ENCODE measurements at regions not wholly inside any gene's neighbourhood (a gene's known extent, or its start where the extent isn't known, plus 50 kb on each side); places are given as distances from the start of the nearest gene placed in this dataset.
"Not testable (repeated sequence)": the region's sequence is repeated elsewhere in the genome, so short reads cannot be mapped to it uniquely, and the experiment has no call there.

- Mint-ChIP-seq H3K4me1 (no peaks in the 10 kb centered on the region), H3K27me3 (no peaks in the 10 kb centered on the region), H3K27ac (no peak overlapping the region), H3K9me3 (peaks cover 4% of the 10 kb centered on the region), H3K4me3 (no peak overlapping the region), H3K36me3 (no peaks in the 10 kb centered on the region)
- CTCF ChIA-PET, result no interaction called here
- no peak for DNase-seq
These were observed 253.4 kb upstream of the ANKH start for GRCh38 chr5:15124871-15125568.

GRCh38 chr5:15124461-15124860 lies 252.9 kb upstream of the ANKH start:
- H3K4me1 Mint-ChIP-seq, result no peaks in the 10 kb centered on the region
- H3K27me3 Mint-ChIP-seq, result no peaks in the 10 kb centered on the region
- no peaks in the 10 kb centered on the region for H3K36me3 Mint-ChIP-seq
- no peak overlapping the region for H3K4me3 Mint-ChIP-seq
- no peak for DNase-seq
- CTCF ChIA-PET, result no interaction called here
- peaks cover 4% of the 10 kb centered on the region for H3K9me3 Mint-ChIP-seq
- H3K27ac Mint-ChIP-seq, result no peak overlapping the region

- Mint-ChIP-seq H3K9me3 (peaks cover 4% of the 10 kb centered on the region), H3K27me3 (no peaks in the 10 kb centered on the region), H3K4me3 (no peak overlapping the region), H3K36me3 (no peaks in the 10 kb centered on the region), H3K4me1 (no peaks in the 10 kb centered on the region), H3K27ac (no peak overlapping the region)
- CTCF ChIA-PET, result no interaction called here
- DNase-seq, result no peak
These were observed 246.1 kb upstream of the ANKH start for GRCh38 chr5:15117688-15118087.

- Mint-ChIP-seq H3K4me3 (no peak overlapping the region), H3K36me3 (no peaks in the 10 kb centered on the region), H3K9me3 (peaks cover 4% of the 10 kb centered on the region), H3K27ac (no peak overlapping the region), H3K4me1 (no peaks in the 10 kb centered on the region), H3K27me3 (no peaks in the 10 kb centered on the region)
- no peak for DNase-seq
- CTCF ChIA-PET, result no interaction called here
These were observed 245.4 kb upstream of the ANKH start for GRCh38 chr5:15116996-15117395.

- Mint-ChIP-seq H3K4me1 (peaks cover 5% of the 10 kb centered on the region), H3K36me3 (no peaks in the 10 kb centered on the region), H3K27ac (no peak overlapping the region), H3K9me3 (no peaks in the 10 kb centered on the region), H3K27me3 (no peaks in the 10 kb centered on the region), H3K4me3 (no peak overlapping the region)
- CTCF ChIA-PET, result interaction anchor here (0.9 to 1.3 kb wide), 5 partner anchors 7 to 380 kb away, joined by 3 to 4 read pairs (median 3); no protein-coding TSS in a partner anchor
- no peak for DNase-seq
These were observed 235.1 kb upstream of the ANKH start for GRCh38 chr5:15106530-15107283.

- H3K36me3 Mint-ChIP-seq, result no peaks in the 10 kb centered on the region
- DNase-seq, result peak; percentile 50
- CTCF ChIA-PET, result interaction anchor here (0.6 to 1.3 kb wide), 8 partner anchors 8 to 1306 kb away, joined by 3 to 4 read pairs (median 3); no protein-coding TSS in a partner anchor
- H3K9me3 Mint-ChIP-seq, result no peaks in the 10 kb centered on the region
- H3K4me1 Mint-ChIP-seq, result peaks cover 5% of the 10 kb centered on the region
- no peak overlapping the region for H3K4me3 Mint-ChIP-seq
- H3K27me3 Mint-ChIP-seq, result no peaks in the 10 kb centered on the region
- H3K27ac Mint-ChIP-seq, result no peak overlapping the region
These were observed 234.3 kb upstream of the ANKH start for GRCh38 chr5:15105799-15106393.

GRCh38 chr5:15103864-15104263 lies 232.3 kb upstream of the ANKH start:
- H3K9me3 Mint-ChIP-seq, result no peaks in the 10 kb centered on the region
- peaks cover 5% of the 10 kb centered on the region for H3K4me1 Mint-ChIP-seq
- no peaks in the 10 kb centered on the region for H3K27me3 Mint-ChIP-seq
- CTCF ChIA-PET, result interaction anchor here (0.9 to 1.6 kb wide), 3 partner anchors 21 to 721 kb away, joined by 3 to 5 read pairs (median 3); no protein-coding TSS in a partner anchor
- no peak overlapping the region for H3K27ac Mint-ChIP-seq
- H3K36me3 Mint-ChIP-seq, result no peaks in the 10 kb centered on the region
- DNase-seq, result no peak
- no peak overlapping the region for H3K4me3 Mint-ChIP-seq

GRCh38 chr5:15103130-15103529 lies 231.6 kb upstream of the ANKH start:
- Mint-ChIP-seq H3K4me1 (peaks cover 5% of the 10 kb centered on the region), H3K27ac (no peak overlapping the region), H3K27me3 (no peaks in the 10 kb centered on the region), H3K36me3 (no peaks in the 10 kb centered on the region), H3K4me3 (no peak overlapping the region), H3K9me3 (no peaks in the 10 kb centered on the region)
- CTCF ChIA-PET, result interaction anchor here (0.5 to 1.6 kb wide), 5 partner anchors 20 to 722 kb away, joined by 3 to 5 read pairs (median 3); no protein-coding TSS in a partner anchor
- peak; percentile 22 for DNase-seq

- no peak for DNase-seq
- Mint-ChIP-seq H3K36me3 (no peaks in the 10 kb centered on the region), H3K27ac (no peak overlapping the region), H3K4me3 (no peak overlapping the region), H3K9me3 (peaks cover 3% of the 10 kb centered on the region), H3K27me3 (no peaks in the 10 kb centered on the region), H3K4me1 (no peaks in the 10 kb centered on the region)
- CTCF ChIA-PET, result no interaction called here
These were observed 226.0 kb upstream of the ANKH start for GRCh38 chr5:15097552-15097951.

GRCh38 chr5:15096686-15097085 lies 225.1 kb upstream of the ANKH start:
- H3K27ac Mint-ChIP-seq, H3K36me3 Mint-ChIP-seq, CTCF ChIA-PET, DNase-seq, H3K9me3 Mint-ChIP-seq, H3K4me1 Mint-ChIP-seq, H3K27me3 Mint-ChIP-seq, H3K4me3 Mint-ChIP-seq: not testable (repeated sequence)

- Mint-ChIP-seq H3K27ac (no peak overlapping the region), H3K27me3 (no peaks in the 10 kb centered on the region), H3K4me1 (no peaks in the 10 kb centered on the region), H3K36me3 (no peaks in the 10 kb centered on the region), H3K9me3 (peaks cover 3% of the 10 kb centered on the region), H3K4me3 (no peak overlapping the region)
- CTCF ChIA-PET, result no interaction called here
- no peak for DNase-seq
These were observed 221.2 kb upstream of the ANKH start for GRCh38 chr5:15092801-15093200.

- Mint-ChIP-seq H3K4me3 (no peak overlapping the region), H3K4me1 (no peaks in the 10 kb centered on the region), H3K27me3 (no peaks in the 10 kb centered on the region), H3K9me3 (no peaks in the 10 kb centered on the region), H3K36me3 (no peaks in the 10 kb centered on the region), H3K27ac (no peak overlapping the region)
- CTCF ChIA-PET, result interaction anchor here (0.6 kb wide), 1 partner anchor 626 kb away, joined by 3 read pairs; no protein-coding TSS in a partner anchor
- no peak for DNase-seq
These were observed 214.1 kb upstream of the ANKH start for GRCh38 chr5:15085671-15086070.

GRCh38 chr5:15082096-15082495 lies 210.5 kb upstream of the ANKH start:
- Mint-ChIP-seq H3K9me3 (no peaks in the 10 kb centered on the region), H3K27me3 (no peaks in the 10 kb centered on the region), H3K27ac (no peak overlapping the region), H3K4me3 (no peak overlapping the region), H3K36me3 (no peaks in the 10 kb centered on the region), H3K4me1 (no peaks in the 10 kb centered on the region)
- no peak for DNase-seq
- CTCF ChIA-PET, result interaction anchor here (1.0 kb wide), 1 partner anchor 21 kb away, joined by 3 read pairs; no protein-coding TSS in a partner anchor

GRCh38 chr5:15080219-15080618 lies 208.6 kb upstream of the ANKH start:
- no peak overlapping the region for H3K27ac Mint-ChIP-seq
- no peaks in the 10 kb centered on the region for H3K36me3 Mint-ChIP-seq
- CTCF ChIA-PET, result interaction anchor here (0.6 kb wide), 1 partner anchor 76 kb away, joined by 3 read pairs; no protein-coding TSS in a partner anchor
- no peak for DNase-seq
- no peaks in the 10 kb centered on the region for H3K27me3 Mint-ChIP-seq
- H3K4me1 Mint-ChIP-seq, result no peaks in the 10 kb centered on the region
- no peak overlapping the region for H3K4me3 Mint-ChIP-seq
- H3K9me3 Mint-ChIP-seq, result no peaks in the 10 kb centered on the region
